ENCODE measurements at regions not wholly inside any gene's neighbourhood (a gene's known extent, or its start where the extent isn't known, plus 50 kb on each side); places are given as distances from the start of the nearest gene placed in this dataset.

DNA sequence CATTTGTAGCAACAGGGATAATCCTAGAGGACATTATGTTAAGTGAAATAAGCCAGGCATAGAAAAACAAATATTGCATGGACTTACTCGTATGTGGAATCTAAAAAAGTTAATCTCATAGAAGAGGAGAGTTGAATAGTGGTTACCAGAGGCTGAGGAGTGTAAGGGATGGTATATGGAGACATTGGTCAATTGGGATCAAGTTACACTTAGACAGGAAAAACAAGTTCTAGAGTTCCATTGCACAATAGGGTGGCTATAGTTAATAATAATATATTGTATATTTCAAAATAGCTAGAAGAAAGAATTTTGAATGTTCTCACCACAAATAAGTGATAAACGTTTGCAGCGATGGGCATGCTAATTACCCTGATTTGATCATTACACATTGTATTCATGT, 354.6 kb downstream of the SEC16B start:
- ATAC-seq, result no peak
- no peak for DNase-seq
- no peaks in the 10 kb centered on the region for H3K27me3 ChIP-seq (ENCODE audit: control insufficient read depth in 2 of 2, insufficient read depth in 2 of 2, low read length in 2 of 2)
- intact Hi-C loops (cut with micrococcal nuclease), result no loop called here
- H3K27ac ChIP-seq (ENCODE audit: low read depth, low read length), result no peak overlapping the region
- H3K36me3 ChIP-seq (ENCODE audit: control insufficient read depth in 2 of 3, insufficient read depth in 3 of 3, low read length in 3 of 3), result no peaks in the 10 kb centered on the region
- H3K36me3 Mint-ChIP-seq, result no peaks in the 10 kb centered on the region
- ChIA-PET CTCF (no interaction called here), POLR2A (no interaction called here)
- no peaks in the 10 kb centered on the region for H3K4me1 ChIP-seq (ENCODE audit: control insufficient read depth in 2 of 2, insufficient read depth in 2 of 2, low read length in 2 of 2)
- no peak overlapping the region for H3K4me3 Mint-ChIP-seq
- peaks cover 0 to 5% (median 0%) of the 10 kb centered on the region in 3 experiments for H3K9me3 ChIP-seq (ENCODE audit: control insufficient read depth in 2 of 3, low read length in 3 of 3)
- H3K9me3 Mint-ChIP-seq, result peaks cover 0 to 6% (median 0%) of the 10 kb centered on the region in 11 donors
- no peaks in the 10 kb centered on the region for H3K4me1 Mint-ChIP-seq
- no peaks in the 10 kb centered on the region for H3K27me3 Mint-ChIP-seq
- no peak overlapping the region for H3K4me3 ChIP-seq (ENCODE audit: low read length)
- no peak overlapping the region for H3K27ac Mint-ChIP-seq

DNA sequence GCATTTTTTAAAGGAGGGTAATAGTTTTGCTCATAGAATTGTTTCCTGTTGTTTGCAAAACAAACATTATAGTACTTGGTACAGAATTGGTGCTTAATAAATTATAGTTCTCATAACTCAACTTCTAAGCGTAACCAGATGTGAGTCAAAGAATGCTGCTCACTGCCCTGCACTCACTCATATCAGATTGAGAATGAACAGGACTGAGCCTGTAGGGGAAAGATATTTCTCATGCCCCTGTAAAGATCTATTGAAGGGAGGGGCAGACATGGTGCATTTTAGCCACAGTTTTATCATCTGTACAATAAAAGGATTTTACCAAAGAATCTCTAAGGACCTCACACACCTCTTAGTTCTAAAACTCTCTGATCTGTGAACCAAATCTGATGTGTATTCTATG, 358.5 kb downstream of the SEC16B start:
- no peak overlapping the region for H3K4me3 Mint-ChIP-seq
- H3K36me3 Mint-ChIP-seq, result no peaks in the 10 kb centered on the region
- H3K4me1 Mint-ChIP-seq, result no peaks in the 10 kb centered on the region
- no peak overlapping the region for H3K27ac Mint-ChIP-seq
- H3K27ac ChIP-seq (ENCODE audit: low read depth, low read length), result no peak overlapping the region
- ChIA-PET CTCF (no interaction called here), POLR2A (no interaction called here)
- no peaks in the 10 kb centered on the region for H3K36me3 ChIP-seq (ENCODE audit: control insufficient read depth in 2 of 3, insufficient read depth in 3 of 3, low read length in 3 of 3)
- intact Hi-C loops (cut with micrococcal nuclease), result no loop called here
- H3K27me3 Mint-ChIP-seq, result no peaks in the 10 kb centered on the region
- peaks cover 0 to 5% (median 0%) of the 10 kb centered on the region in 11 donors for H3K9me3 Mint-ChIP-seq
- no peaks in the 10 kb centered on the region for H3K4me1 ChIP-seq (ENCODE audit: control insufficient read depth in 2 of 2, insufficient read depth in 2 of 2, low read length in 2 of 2)
- H3K4me3 ChIP-seq (ENCODE audit: low read length), result no peak overlapping the region
- DNase-seq (no peak), ATAC-seq (no peak)
- no peaks in the 10 kb centered on the region for H3K27me3 ChIP-seq (ENCODE audit: control insufficient read depth in 2 of 2, insufficient read depth in 2 of 2, low read length in 2 of 2)
- peaks cover 0 to 5% (median 0%) of the 10 kb centered on the region in 3 experiments for H3K9me3 ChIP-seq (ENCODE audit: control insufficient read depth in 2 of 3, low read length in 3 of 3)

DNA sequence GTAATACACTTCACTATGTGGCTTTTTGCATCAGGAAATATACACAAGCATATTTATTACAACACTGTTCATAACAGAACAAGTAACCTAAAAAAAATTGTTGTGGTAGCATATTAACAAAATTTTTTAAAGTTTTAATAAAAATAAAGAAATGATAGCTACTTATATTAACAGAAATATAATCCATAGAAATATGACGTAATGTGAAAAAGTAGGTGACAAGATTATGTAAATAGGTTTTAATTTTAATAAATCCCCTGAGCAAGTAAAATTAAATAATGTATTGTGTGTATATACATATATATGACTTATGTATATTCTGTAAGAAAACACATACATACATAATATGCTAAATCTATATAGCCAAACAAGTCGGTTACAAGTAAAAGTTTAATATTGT, 359.9 kb downstream of the SEC16B start:
- no peaks in the 10 kb centered on the region for H3K27me3 Mint-ChIP-seq
- Histone ChIP-seq H3K36me3 (ENCODE audit: control insufficient read depth in 2 of 3, insufficient read depth in 3 of 3, low read length in 3 of 3) (no peaks in the 10 kb centered on the region), H3K27me3 (ENCODE audit: control insufficient read depth in 2 of 2, insufficient read depth in 2 of 2, low read length in 2 of 2) (no peaks in the 10 kb centered on the region), H3K4me1 (ENCODE audit: control insufficient read depth in 2 of 2, insufficient read depth in 2 of 2, low read length in 2 of 2) (no peaks in the 10 kb centered on the region), H3K27ac (ENCODE audit: low read depth, low read length) (no peak overlapping the region), H3K4me3 (ENCODE audit: low read length) (no peak overlapping the region), H3K9me3 (ENCODE audit: control insufficient read depth in 2 of 3, low read length in 3 of 3) (peaks cover 0 to 6% (median 0%) of the 10 kb centered on the region in 3 experiments)
- H3K4me3 Mint-ChIP-seq, result no peak overlapping the region
- H3K4me1 Mint-ChIP-seq, result no peaks in the 10 kb centered on the region
- no peak overlapping the region for H3K27ac Mint-ChIP-seq
- no peaks in the 10 kb centered on the region for H3K36me3 Mint-ChIP-seq
- ChIA-PET CTCF (no interaction called here), POLR2A (no interaction called here)
- DNase-seq (no peak), ATAC-seq (no peak)
- intact Hi-C loops (cut with micrococcal nuclease), result no loop called here
- H3K9me3 Mint-ChIP-seq, result peaks cover 0 to 7% (median 1%) of the 10 kb centered on the region in 11 donors

DNA sequence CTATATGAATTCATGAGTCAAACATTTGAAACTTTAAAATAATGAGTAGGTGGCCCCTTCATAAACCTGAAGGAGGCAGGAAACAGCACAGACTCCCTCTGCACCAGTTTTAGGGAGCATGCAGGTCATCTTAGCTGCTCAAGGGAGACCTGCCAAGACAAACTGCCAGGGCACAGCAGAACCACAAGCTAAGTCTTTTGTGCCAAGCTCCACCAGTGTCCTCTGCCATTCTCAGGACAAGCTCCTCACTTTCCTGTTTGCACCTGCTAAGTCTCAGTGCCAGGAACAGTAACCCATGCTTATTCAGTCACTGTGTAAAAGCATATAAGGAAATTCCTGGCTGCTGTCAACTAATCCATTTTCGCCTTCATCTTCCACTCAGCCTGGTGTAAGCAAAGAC, 368.9 kb downstream of the SEC16B start:
- Histone ChIP-seq H3K4me3 (ENCODE audit: low read length) (no peak overlapping the region), H3K4me1 (ENCODE audit: control insufficient read depth in 2 of 2, insufficient read depth in 2 of 2, low read length in 2 of 2) (no peaks in the 10 kb centered on the region), H3K36me3 (ENCODE audit: control insufficient read depth in 2 of 3, insufficient read depth in 3 of 3, low read length in 3 of 3) (no peaks in the 10 kb centered on the region), H3K27ac (ENCODE audit: low read depth, low read length) (no peak overlapping the region), H3K9me3 (ENCODE audit: control insufficient read depth in 2 of 3, low read length in 3 of 3) (peaks cover 0 to 8% (median 0%) of the 10 kb centered on the region in 3 experiments), H3K27me3 (ENCODE audit: control insufficient read depth in 2 of 2, insufficient read depth in 2 of 2, low read length in 2 of 2) (no peaks in the 10 kb centered on the region)
- no peaks in the 10 kb centered on the region for H3K36me3 Mint-ChIP-seq
- no peak for ATAC-seq
- POLR2A ChIA-PET, result no interaction called here
- intact Hi-C loops (cut with micrococcal nuclease), result no loop called here
- H3K27me3 Mint-ChIP-seq, result no peaks in the 10 kb centered on the region
- DNase-seq, result no peak
- CTCF ChIA-PET, result no interaction called here
- H3K4me1 Mint-ChIP-seq, result no peaks in the 10 kb centered on the region
- H3K9me3 Mint-ChIP-seq, result peaks cover 0 to 27% (median 8%) of the 10 kb centered on the region in 11 donors
- no peak overlapping the region for H3K4me3 Mint-ChIP-seq
- no peak overlapping the region for H3K27ac Mint-ChIP-seq

DNA sequence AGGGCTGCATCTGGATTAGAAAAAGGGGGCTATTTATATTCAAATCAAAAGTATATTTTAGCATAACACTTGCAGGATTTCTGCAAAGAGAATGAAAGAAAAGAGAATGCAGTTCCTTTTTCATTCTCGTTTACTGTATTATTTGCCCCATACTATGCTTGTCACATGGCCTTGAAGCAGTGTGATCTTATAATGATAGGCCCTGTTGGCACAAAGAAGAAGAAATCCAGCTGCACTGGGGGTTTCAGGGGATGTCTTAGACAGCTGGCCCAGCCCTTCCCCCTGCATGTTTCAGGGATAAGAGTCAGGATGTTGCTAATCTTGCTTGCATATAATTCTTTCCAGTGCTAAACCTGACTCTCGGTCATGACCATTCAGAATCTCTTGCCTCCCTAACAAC, 369.5 kb downstream of the SEC16B start:
- Histone ChIP-seq H3K4me1 (ENCODE audit: control insufficient read depth in 2 of 2, insufficient read depth in 2 of 2, low read length in 2 of 2) (no peaks in the 10 kb centered on the region), H3K9me3 (ENCODE audit: control insufficient read depth in 2 of 3, low read length in 3 of 3) (peaks cover 0 to 8% (median 0%) of the 10 kb centered on the region in 3 experiments), H3K36me3 (ENCODE audit: control insufficient read depth in 2 of 3, insufficient read depth in 3 of 3, low read length in 3 of 3) (no peaks in the 10 kb centered on the region), H3K27me3 (ENCODE audit: control insufficient read depth in 2 of 2, insufficient read depth in 2 of 2, low read length in 2 of 2) (no peaks in the 10 kb centered on the region), H3K27ac (ENCODE audit: low read depth, low read length) (no peak overlapping the region), H3K4me3 (ENCODE audit: low read length) (no peak overlapping the region)
- Mint-ChIP-seq H3K27me3 (no peaks in the 10 kb centered on the region), H3K36me3 (no peaks in the 10 kb centered on the region), H3K27ac (no peak overlapping the region), H3K4me1 (no peaks in the 10 kb centered on the region), H3K9me3 (peaks cover 0 to 26% (median 8%) of the 10 kb centered on the region in 11 donors), H3K4me3 (no peak overlapping the region)
- ChIA-PET CTCF (no interaction called here), POLR2A (no interaction called here)
- DNase-seq (no peak), ATAC-seq (no peak)
- intact Hi-C loops (cut with micrococcal nuclease), result no loop called here

DNA sequence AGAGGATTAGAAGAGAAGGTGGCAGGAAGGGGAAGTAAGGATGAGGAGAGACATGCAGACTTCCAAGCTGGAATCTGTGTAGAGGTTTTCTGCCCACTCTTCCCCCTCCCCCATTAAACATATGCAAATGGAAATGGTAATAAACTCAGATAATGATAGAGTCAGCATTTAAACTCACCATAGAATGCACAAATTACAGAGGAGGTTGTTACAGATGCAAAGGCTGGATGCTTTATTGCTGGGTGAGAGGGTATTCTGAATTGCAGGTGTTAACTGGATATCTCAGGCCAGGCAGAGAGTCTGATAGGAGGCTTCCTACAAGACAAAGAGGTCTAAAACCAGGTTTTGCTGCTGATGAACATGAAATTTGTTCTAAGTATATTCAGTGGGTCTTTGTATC, 372.5 kb downstream of the SEC16B start:
- no peak overlapping the region for H3K27ac ChIP-seq (ENCODE audit: low read depth, low read length)
- no peaks in the 10 kb centered on the region for H3K4me1 ChIP-seq (ENCODE audit: control insufficient read depth in 2 of 2, insufficient read depth in 2 of 2, low read length in 2 of 2)
- no peak overlapping the region for H3K4me3 ChIP-seq (ENCODE audit: low read length)
- CTCF ChIA-PET, result no interaction called here
- intact Hi-C loops (cut with micrococcal nuclease), result no loop called here
- no peaks in the 10 kb centered on the region for H3K36me3 ChIP-seq (ENCODE audit: control insufficient read depth in 2 of 3, insufficient read depth in 3 of 3, low read length in 3 of 3)
- peaks cover 0 to 5% (median 0%) of the 10 kb centered on the region in 3 experiments for H3K9me3 ChIP-seq (ENCODE audit: control insufficient read depth in 2 of 3, low read length in 3 of 3)
- ATAC-seq, result no peak
- no peak overlapping the region for H3K27ac Mint-ChIP-seq
- H3K4me1 Mint-ChIP-seq, result no peaks in the 10 kb centered on the region
- H3K4me3 Mint-ChIP-seq, result no peak overlapping the region
- H3K27me3 Mint-ChIP-seq, result no peaks in the 10 kb centered on the region
- DNase-seq, result no peak
- POLR2A ChIA-PET, result no interaction called here
- H3K27me3 ChIP-seq (ENCODE audit: control insufficient read depth in 2 of 2, insufficient read depth in 2 of 2, low read length in 2 of 2), result no peaks in the 10 kb centered on the region
- no peaks in the 10 kb centered on the region for H3K36me3 Mint-ChIP-seq
- H3K9me3 Mint-ChIP-seq, result peaks cover 0 to 9% (median 3%) of the 10 kb centered on the region in 11 donors

DNA sequence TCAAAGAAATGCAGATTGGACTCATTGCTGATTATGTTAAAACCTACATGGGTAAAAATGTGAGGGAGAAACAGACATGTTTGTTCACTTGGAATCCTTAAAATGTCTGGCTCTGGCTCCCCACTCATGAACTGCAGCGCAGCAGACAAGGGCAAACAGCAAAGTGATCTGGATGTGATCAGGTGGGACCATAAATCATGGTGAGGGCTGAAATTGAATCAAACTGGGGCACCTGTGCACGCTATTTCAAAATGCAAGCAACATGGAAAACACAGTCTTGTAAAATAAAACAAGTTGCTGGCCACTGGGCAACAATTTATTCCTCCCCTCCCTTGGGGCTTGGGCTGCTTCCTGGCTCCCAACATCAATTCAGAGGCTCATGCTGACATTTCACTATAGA, 373.4 kb downstream of the SEC16B start:
- no peak overlapping the region for H3K27ac ChIP-seq (ENCODE audit: low read depth, low read length)
- peaks cover 0 to 5% (median 0%) of the 10 kb centered on the region in 3 experiments for H3K9me3 ChIP-seq (ENCODE audit: control insufficient read depth in 2 of 3, low read length in 3 of 3)
- ATAC-seq (no peak), DNase-seq (no peak)
- H3K27me3 ChIP-seq (ENCODE audit: control insufficient read depth in 2 of 2, insufficient read depth in 2 of 2, low read length in 2 of 2), result no peaks in the 10 kb centered on the region
- H3K4me3 ChIP-seq (ENCODE audit: low read length), result no peak overlapping the region
- Mint-ChIP-seq H3K27ac (no peak overlapping the region), H3K4me3 (no peak overlapping the region), H3K36me3 (no peaks in the 10 kb centered on the region), H3K9me3 (peaks cover 0 to 8% (median 2%) of the 10 kb centered on the region in 11 donors), H3K4me1 (no peaks in the 10 kb centered on the region), H3K27me3 (no peaks in the 10 kb centered on the region)
- ChIA-PET CTCF (no interaction called here), POLR2A (no interaction called here)
- H3K4me1 ChIP-seq (ENCODE audit: control insufficient read depth in 2 of 2, insufficient read depth in 2 of 2, low read length in 2 of 2), result no peaks in the 10 kb centered on the region
- H3K36me3 ChIP-seq (ENCODE audit: control insufficient read depth in 2 of 3, insufficient read depth in 3 of 3, low read length in 3 of 3), result no peaks in the 10 kb centered on the region
- intact Hi-C loops (cut with micrococcal nuclease), result no loop called here

All from naive thymus-derived CD4-positive, alpha-beta T cell (primary cell).